Fibroblast of lung (primary cell): ENCODE measurements at regions not wholly inside any gene's neighbourhood (a gene's known extent, or its start where the extent isn't known, plus 50 kb on each side); places are given as distances from the start of the nearest gene placed in this dataset.

Source experiments
- CTCF ChIP-seq, 2 donors: IDR thresholded peaks in 1 of 2; conservative IDR thresholded peaks in 1 of 2; 1 replicate in 1 of 2; 2 replicates in 1 of 2; pipeline ENCODE4 v1.5.1; 2011 to 2012; ENCODE audit warnings: low read length in 2 of 2, control low read depth in 1 of 2, inconsistent platforms in 1 of 2, low read depth in 1 of 2, mild to moderate bottlenecking in 1 of 2
- EZH2 ChIP-seq: IDR thresholded peaks from 2 replicates; pipeline ENCODE4 v1.5.1; 2012; ENCODE audit warnings: low read length, control low read depth, mild to moderate bottlenecking; ENCODE audit errors: missing control alignments

GRCh38 chr16:76612497-76612896, 335.3 kb downstream of the CNTNAP4 start:
- TF ChIP-seq CTCF (conservative IDR thresholded peaks at IDR 0.05 in 1 of 2, IDR thresholded peaks at IDR 0.05 in 1 of 2; ENCODE audit: low read depth in 1 of 2, low read length in 2 of 2) = no peak
- TF ChIP-seq EZH2 = no peak
